Left ventricle myocardium inferior (tissue), 1 donor: ENCODE measurements at regions not wholly inside any gene's neighbourhood (a gene's known extent, or its start where the extent isn't known, plus 50 kb on each side); places are given as distances from the start of the nearest gene placed in this dataset.

Experiments
- DNase-seq: peaks from one replicate; pipeline ENCODE4 v3.0.0-alpha.2; 2020
- H3K27ac ChIP-seq: fragments of 200-600 bp; replicated peaks from 2 replicates; pipeline ENCODE4 v1.8.0; 2021
- H3K27me3 ChIP-seq: fragments of 200-600 bp; 2 replicates; pipeline ENCODE4 v1.8.0; 2021; ENCODE audit warnings: low read depth
- H3K36me3 ChIP-seq: fragments of 200-600 bp; 2 replicates; pipeline ENCODE4 v1.8.0; 2021
- H3K4me1 ChIP-seq: fragments of 200-600 bp; 2 replicates; pipeline ENCODE4 v1.8.0; 2021
- H3K4me3 ChIP-seq: fragments of 200-600 bp; 2 replicates; pipeline ENCODE4 v1.8.0; 2021; ENCODE audit warnings: mild to moderate bottlenecking, moderate library complexity
- H3K9me3 ChIP-seq: fragments of 200-600 bp; replicated peaks from 2 replicates; pipeline ENCODE4 v1.8.0; 2021
- intact Hi-C: fragments of 100-400 bp; cut with micrococcal nuclease; formaldehyde crosslinking; loops from one replicate; pipeline ENCODE4 v1.11.0; 2022
- TF ChIP-seq, protein P1 (sequence below): fragments of 200-600 bp; IDR thresholded peaks from 2 replicates; pipeline ENCODE4 v1.8.0; 2021; ENCODE audit warnings: antibody characterized with exemption, mild to moderate bottlenecking, borderline replicate concordance
- donor health status: DM: no; HTN: yes; CAD: no; lungs with severe emphysema.

GRCh38 chr5:6202968-6203365 is 175.4 kb downstream of the MED10 start:
- no peak for DNase-seq
- Histone ChIP-seq H3K27me3 (peaks cover 9% of the 10 kb centered on the region), H3K27ac (no peak overlapping the region), H3K4me1 (no peaks in the 10 kb centered on the region), H3K4me3 (no peak overlapping the region), H3K9me3 (no peaks in the 10 kb centered on the region), H3K36me3 (no peaks in the 10 kb centered on the region)
- intact Hi-C loops = no loop called here
- TF ChIP-seq, protein P1, sequence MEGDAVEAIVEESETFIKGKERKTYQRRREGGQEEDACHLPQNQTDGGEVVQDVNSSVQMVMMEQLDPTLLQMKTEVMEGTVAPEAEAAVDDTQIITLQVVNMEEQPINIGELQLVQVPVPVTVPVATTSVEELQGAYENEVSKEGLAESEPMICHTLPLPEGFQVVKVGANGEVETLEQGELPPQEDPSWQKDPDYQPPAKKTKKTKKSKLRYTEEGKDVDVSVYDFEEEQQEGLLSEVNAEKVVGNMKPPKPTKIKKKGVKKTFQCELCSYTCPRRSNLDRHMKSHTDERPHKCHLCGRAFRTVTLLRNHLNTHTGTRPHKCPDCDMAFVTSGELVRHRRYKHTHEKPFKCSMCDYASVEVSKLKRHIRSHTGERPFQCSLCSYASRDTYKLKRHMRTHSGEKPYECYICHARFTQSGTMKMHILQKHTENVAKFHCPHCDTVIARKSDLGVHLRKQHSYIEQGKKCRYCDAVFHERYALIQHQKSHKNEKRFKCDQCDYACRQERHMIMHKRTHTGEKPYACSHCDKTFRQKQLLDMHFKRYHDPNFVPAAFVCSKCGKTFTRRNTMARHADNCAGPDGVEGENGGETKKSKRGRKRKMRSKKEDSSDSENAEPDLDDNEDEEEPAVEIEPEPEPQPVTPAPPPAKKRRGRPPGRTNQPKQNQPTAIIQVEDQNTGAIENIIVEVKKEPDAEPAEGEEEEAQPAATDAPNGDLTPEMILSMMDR = no peak

GRCh38 chr5:6202149-6202967 is 176.0 kb downstream of the MED10 start:
- no peak overlapping the region for H3K27ac ChIP-seq
- TF ChIP-seq, protein P1 = peak; percentile 32
- H3K4me1 ChIP-seq = no peaks in the 10 kb centered on the region
- H3K27me3 ChIP-seq = peaks cover 15% of the 10 kb centered on the region
- intact Hi-C loops = no loop called here
- no peak overlapping the region for H3K4me3 ChIP-seq
- no peaks in the 10 kb centered on the region for H3K36me3 ChIP-seq
- DNase-seq = no peak
- H3K9me3 ChIP-seq = no peaks in the 10 kb centered on the region

- no peaks in the 10 kb centered on the region for H3K9me3 ChIP-seq
- intact Hi-C loops = no loop called here
- TF ChIP-seq, protein P1 = no peak
- H3K27ac ChIP-seq = no peak overlapping the region
- H3K27me3 ChIP-seq = peaks cover 22% of the 10 kb centered on the region
- H3K36me3 ChIP-seq = no peaks in the 10 kb centered on the region
- no peaks in the 10 kb centered on the region for H3K4me1 ChIP-seq
- no peak overlapping the region for H3K4me3 ChIP-seq
- DNase-seq = no peak
These were observed 176.7 kb downstream of the MED10 start for GRCh38 chr5:6201631-6202030.

- intact Hi-C loops = no loop called here
- no peaks in the 10 kb centered on the region for H3K4me1 ChIP-seq
- TF ChIP-seq, protein P1 = no peak
- no peaks in the 10 kb centered on the region for H3K36me3 ChIP-seq
- DNase-seq = no peak
- peaks cover 24% of the 10 kb centered on the region for H3K27me3 ChIP-seq
- H3K27ac ChIP-seq = no peak overlapping the region
- no peak overlapping the region for H3K4me3 ChIP-seq
- H3K9me3 ChIP-seq = no peaks in the 10 kb centered on the region
These were observed 179.8 kb downstream of the MED10 start for GRCh38 chr5:6198531-6198930.

DNA sequence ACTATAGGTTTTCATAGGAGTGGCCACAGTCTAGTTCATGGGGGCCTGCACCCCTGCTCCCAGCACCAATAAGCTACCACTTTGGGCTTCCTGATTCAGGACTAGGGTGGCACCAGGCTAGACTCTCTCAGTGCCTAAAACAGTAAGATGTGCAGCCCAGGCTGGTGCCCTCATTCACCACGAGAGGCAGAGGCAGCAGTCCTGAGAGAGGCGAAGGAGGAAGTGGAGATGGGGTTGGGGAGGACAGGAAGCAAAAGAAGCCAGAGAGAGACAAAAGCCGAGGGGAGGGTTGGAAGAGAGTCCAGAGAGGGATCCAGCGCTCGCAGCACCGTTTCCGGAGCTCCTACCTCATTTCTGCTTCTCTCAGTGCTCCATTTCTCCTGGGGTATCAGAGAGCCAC is 180.9 kb downstream of the MED10 start:
- Histone ChIP-seq H3K27me3 (peaks cover 24% of the 10 kb centered on the region), H3K36me3 (no peaks in the 10 kb centered on the region), H3K4me1 (no peaks in the 10 kb centered on the region), H3K4me3 (no peak overlapping the region), H3K9me3 (no peaks in the 10 kb centered on the region), H3K27ac (no peak overlapping the region)
- TF ChIP-seq, protein P1 = no peak
- intact Hi-C loops = no loop called here
- DNase-seq = no peak
